DMS153 treated with DMSO at 0.1 percent for 48 hours (cell line): ENCODE measurements at regions not wholly inside any gene's neighbourhood (a gene's known extent, or its start where the extent isn't known, plus 50 kb on each side); places are given as distances from the start of the nearest gene placed in this dataset.

ENCODE experiments used
- DNase-seq: peaks from one replicate; lab custom pipeline; 2025; ENCODE audit not compliant: unreplicated experiment; lab: John Stamatoyannopoulos, UW

GRCh38 chr17:53996890-53997289 lies 174.2 kb downstream of the KIF2B start:
- no peak for DNase-seq

GRCh38 chr17:54007855-54008254 lies 185.1 kb downstream of the KIF2B start:
- no peak for DNase-seq

- DNase-seq = no peak
Observed at GRCh38 chr17:54009502-54009901, 186.8 kb downstream of the KIF2B start.

- no peak for DNase-seq
Observed at GRCh38 chr17:54013072-54013471, 190.3 kb downstream of the KIF2B start.

GRCh38 chr17:54015734-54016133 lies 193.0 kb downstream of the KIF2B start:
- no peak for DNase-seq

GRCh38 chr17:54021418-54021817 lies 198.7 kb downstream of the KIF2B start:
- no peak for DNase-seq

GRCh38 chr17:54028986-54029580 lies 206.4 kb downstream of the KIF2B start:
- no peak for DNase-seq

- DNase-seq = no peak
Observed at GRCh38 chr17:54029986-54030385, 207.3 kb downstream of the KIF2B start.

GRCh38 chr17:54046570-54046969 lies 223.8 kb downstream of the KIF2B start:
- DNase-seq = no peak

GRCh38 chr17:54063639-54064038 lies 240.9 kb downstream of the KIF2B start:
- DNase-seq = no peak

GRCh38 chr17:54085020-54085419 lies 262.3 kb downstream of the KIF2B start:
- no peak for DNase-seq

- DNase-seq = no peak
Observed at GRCh38 chr17:54085934-54086333, 263.2 kb downstream of the KIF2B start.

GRCh38 chr17:54096216-54096615 lies 273.5 kb downstream of the KIF2B start:
- DNase-seq = no peak

- no peak for DNase-seq
Observed at GRCh38 chr17:54099221-54099620, 276.5 kb downstream of the KIF2B start.

GRCh38 chr17:54102246-54102645 lies 279.5 kb downstream of the KIF2B start:
- no peak for DNase-seq

- no peak for DNase-seq
Observed at GRCh38 chr17:54111576-54111975, 288.8 kb downstream of the KIF2B start.

- no peak for DNase-seq
Observed at GRCh38 chr17:54117452-54117851, 294.7 kb downstream of the KIF2B start.

GRCh38 chr17:54124456-54124855 lies 301.7 kb downstream of the KIF2B start:
- no peak for DNase-seq

GRCh38 chr17:54153423-54153822 lies 330.7 kb downstream of the KIF2B start:
- DNase-seq = no peak

- DNase-seq = no peak
Observed at GRCh38 chr17:54157542-54157941, 334.8 kb downstream of the KIF2B start.

- DNase-seq = no peak
Observed at GRCh38 chr17:54172096-54172984, 349.6 kb downstream of the KIF2B start.

GRCh38 chr17:54172985-54173316 lies 350.2 kb downstream of the KIF2B start:
- DNase-seq = no peak
